Activated CD8-positive, alpha-beta memory T cell treated with anti-CD3 and anti-CD28 coated beads for 1 hour (primary cell): ENCODE measurements at regions not wholly inside any gene's neighbourhood (a gene's known extent, or its start where the extent isn't known, plus 50 kb on each side); places are given as distances from the start of the nearest gene placed in this dataset.
"Not testable (repeated sequence)": the region's sequence is repeated elsewhere in the genome, so short reads cannot be mapped to it uniquely, and the experiment has no call there.

ENCODE experiments used
- DNase-seq, 2 donors: peaks; one replicate each; pipeline ENCODE4 v3.0.0-alpha.2; 2020; ENCODE audit warnings: low read depth in 1 of 2; ENCODE audit errors: extremely low read depth in 1 of 2

GRCh38 chr7:142507066-142507465 is 242.2 kb upstream of the PRSS1 start:
- DNase-seq = not testable (repeated sequence)

GRCh38 chr7:142506601-142507000 is 242.7 kb upstream of the PRSS1 start:
- no peak for DNase-seq

- DNase-seq = not testable (repeated sequence)
These were observed 245.3 kb upstream of the PRSS1 start for GRCh38 chr7:142503949-142504348.

- DNase-seq = no peak
These were observed 245.2 kb upstream of the PRSS58 start for GRCh38 chr7:142503036-142503435.

GRCh38 chr7:142501434-142501833 is 243.6 kb upstream of the PRSS58 start:
- DNase-seq = no peak

GRCh38 chr7:142500366-142500765 is 242.5 kb upstream of the PRSS58 start:
- no peak for DNase-seq

- no peak for DNase-seq
These were observed 241.8 kb upstream of the PRSS58 start for GRCh38 chr7:142499635-142500034.

- no peak for DNase-seq
These were observed 240.5 kb upstream of the PRSS58 start for GRCh38 chr7:142498364-142498763.

- no peak for DNase-seq
These were observed 238.7 kb upstream of the PRSS58 start for GRCh38 chr7:142496545-142496991.

GRCh38 chr7:142495879-142496278 is 238.0 kb upstream of the PRSS58 start:
- not testable (repeated sequence) for DNase-seq

GRCh38 chr7:142495301-142495700 is 237.4 kb upstream of the PRSS58 start:
- DNase-seq = not testable (repeated sequence)

GRCh38 chr7:142494021-142494420 is 236.2 kb upstream of the PRSS58 start:
- DNase-seq = no peak

- no peak for DNase-seq
These were observed 231.0 kb upstream of the PRSS58 start for GRCh38 chr7:142488842-142489241.

GRCh38 chr7:142488036-142488633 is 230.3 kb upstream of the PRSS58 start:
- no peak for DNase-seq

- not testable (repeated sequence) for DNase-seq
These were observed 229.7 kb upstream of the PRSS58 start for GRCh38 chr7:142487565-142487964.

GRCh38 chr7:142487124-142487523 is 229.3 kb upstream of the PRSS58 start:
- DNase-seq = no peak

- no peak for DNase-seq
These were observed 227.9 kb upstream of the PRSS58 start for GRCh38 chr7:142485617-142486226.

- no peak for DNase-seq
These were observed 225.9 kb upstream of the PRSS58 start for GRCh38 chr7:142483659-142484317.

- DNase-seq = peak in 1 of 2 donors; percentile 24
These were observed 225.2 kb upstream of the PRSS58 start for GRCh38 chr7:142482891-142483658.

- DNase-seq = no peak
These were observed 223.7 kb upstream of the PRSS58 start for GRCh38 chr7:142481548-142481947.

GRCh38 chr7:142478479-142479220 is 220.8 kb upstream of the PRSS58 start:
- DNase-seq = no peak
